Ascending aorta (tissue), 2 donors: ENCODE measurements at regions not wholly inside any gene's neighbourhood (a gene's known extent, or its start where the extent isn't known, plus 50 kb on each side); places are given as distances from the start of the nearest gene placed in this dataset.

Experiments used
- DNase-seq, 2 donors: peaks; one replicate each; pipeline ENCODE4 v3.0.0-alpha.2; 2019; ENCODE audit warnings: low spot score in 2 of 2
- H3K27ac ChIP-seq, 2 donors: fragments of 200-600 bp; sonication (generic); one replicate each; pipeline ENCODE4 v1.5.1; 2016 to 2017; ENCODE audit warnings: mild to moderate bottlenecking in 1 of 2
- H3K27me3 ChIP-seq: fragments of 200-600 bp; sonication (generic); one replicate; pipeline ENCODE4 v1.5.1; 2017
- H3K36me3 ChIP-seq, 2 donors: fragments of 200-600 bp; sonication (generic); one replicate each; pipeline ENCODE4 v1.5.1; 2016
- H3K4me1 ChIP-seq, 2 donors: fragments of 200-600 bp; sonication (generic); one replicate each; pipeline ENCODE4 v1.5.1; 2016 to 2017; ENCODE audit warnings: mild to moderate bottlenecking in 1 of 2
- H3K4me3 ChIP-seq, 2 donors: fragments of 200-600 bp; sonication (generic); one replicate each; pipeline ENCODE4 v1.5.1; 2016 to 2017; ENCODE audit warnings: mild to moderate bottlenecking in 1 of 2
- H3K9me3 ChIP-seq, 2 donors: fragments of 200-600 bp; sonication (generic); one replicate each; pipeline ENCODE4 v1.5.1; 2016
- intact Hi-C: fragments of 100-400 bp; cut with DNase I; formaldehyde crosslinking; loops from one replicate; pipeline ENCODE4 v1.15.1; 2023
- TF ChIP-seq, protein P1 (sequence below), 3 experiments: fragments of 200-600 bp in 2 of 3; fragments of 450-650 bp in 1 of 3; sonication (generic) in 2 of 3; IDR thresholded peaks; one replicate each; pipeline ENCODE4 v1.5.1; 2016 to 2019; ENCODE audit warnings: antibody characterized with exemption in 3 of 3, mild to moderate bottlenecking in 1 of 3, moderate library complexity in 1 of 3

DNA sequence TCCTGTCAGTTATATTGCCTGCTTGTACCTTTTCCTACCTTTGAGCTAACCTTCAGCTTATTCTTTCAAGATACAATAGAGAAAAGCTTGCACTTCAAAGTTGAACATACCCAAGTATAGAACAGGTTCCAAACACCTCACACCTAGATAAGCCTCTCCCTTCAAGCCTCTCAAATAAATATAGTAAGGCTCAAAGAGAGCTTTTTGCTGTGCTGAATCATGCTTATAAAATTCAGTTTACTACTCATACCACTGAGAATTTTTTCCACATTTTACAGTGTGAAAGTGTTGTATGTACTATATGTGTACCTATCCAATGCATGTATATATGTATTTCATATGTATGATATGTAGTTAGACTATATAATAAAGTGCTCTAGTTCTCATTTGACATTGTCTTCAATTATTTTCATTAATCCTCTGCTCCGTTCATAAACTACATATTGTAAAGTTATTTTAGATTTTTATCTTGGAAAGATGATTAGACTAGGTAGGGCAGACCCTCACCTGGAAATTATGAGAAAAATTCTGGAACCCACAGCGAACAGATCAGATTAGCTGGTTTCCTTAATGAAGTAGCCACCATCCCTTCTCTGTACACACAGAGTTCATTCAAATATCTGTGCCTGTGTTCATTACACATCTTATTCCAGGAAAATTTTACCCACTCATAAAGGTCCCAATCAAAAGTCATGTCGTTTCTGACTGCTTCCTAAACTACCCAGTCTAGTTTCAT, 149.2 kb upstream of the RGMB start:
- Histone ChIP-seq H3K27me3 (no peaks in the 10 kb centered on the region), H3K27ac (no peak overlapping the region), H3K36me3 (no peaks in the 10 kb centered on the region), H3K4me1 (no peaks in the 10 kb centered on the region), H3K9me3 (no peaks in the 10 kb centered on the region), H3K4me3 (no peak overlapping the region)
- TF ChIP-seq, protein P1, sequence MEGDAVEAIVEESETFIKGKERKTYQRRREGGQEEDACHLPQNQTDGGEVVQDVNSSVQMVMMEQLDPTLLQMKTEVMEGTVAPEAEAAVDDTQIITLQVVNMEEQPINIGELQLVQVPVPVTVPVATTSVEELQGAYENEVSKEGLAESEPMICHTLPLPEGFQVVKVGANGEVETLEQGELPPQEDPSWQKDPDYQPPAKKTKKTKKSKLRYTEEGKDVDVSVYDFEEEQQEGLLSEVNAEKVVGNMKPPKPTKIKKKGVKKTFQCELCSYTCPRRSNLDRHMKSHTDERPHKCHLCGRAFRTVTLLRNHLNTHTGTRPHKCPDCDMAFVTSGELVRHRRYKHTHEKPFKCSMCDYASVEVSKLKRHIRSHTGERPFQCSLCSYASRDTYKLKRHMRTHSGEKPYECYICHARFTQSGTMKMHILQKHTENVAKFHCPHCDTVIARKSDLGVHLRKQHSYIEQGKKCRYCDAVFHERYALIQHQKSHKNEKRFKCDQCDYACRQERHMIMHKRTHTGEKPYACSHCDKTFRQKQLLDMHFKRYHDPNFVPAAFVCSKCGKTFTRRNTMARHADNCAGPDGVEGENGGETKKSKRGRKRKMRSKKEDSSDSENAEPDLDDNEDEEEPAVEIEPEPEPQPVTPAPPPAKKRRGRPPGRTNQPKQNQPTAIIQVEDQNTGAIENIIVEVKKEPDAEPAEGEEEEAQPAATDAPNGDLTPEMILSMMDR (IDR thresholded peaks at IDR 0.05), result no peak
- no peak for DNase-seq
- intact Hi-C loops, result no loop called here

GRCh38 chr5:98627121-98627520, 146.3 kb upstream of the RGMB start:
- H3K9me3 ChIP-seq, result no peaks in the 10 kb centered on the region
- no peak overlapping the region for H3K4me3 ChIP-seq
- no peaks in the 10 kb centered on the region for H3K36me3 ChIP-seq
- TF ChIP-seq, protein P1 (IDR thresholded peaks at IDR 0.05), result no peak
- no peak for DNase-seq
- no peaks in the 10 kb centered on the region for H3K27me3 ChIP-seq
- no peaks in the 10 kb centered on the region for H3K4me1 ChIP-seq
- intact Hi-C loops, result no loop called here
- H3K27ac ChIP-seq, result no peak overlapping the region

DNA sequence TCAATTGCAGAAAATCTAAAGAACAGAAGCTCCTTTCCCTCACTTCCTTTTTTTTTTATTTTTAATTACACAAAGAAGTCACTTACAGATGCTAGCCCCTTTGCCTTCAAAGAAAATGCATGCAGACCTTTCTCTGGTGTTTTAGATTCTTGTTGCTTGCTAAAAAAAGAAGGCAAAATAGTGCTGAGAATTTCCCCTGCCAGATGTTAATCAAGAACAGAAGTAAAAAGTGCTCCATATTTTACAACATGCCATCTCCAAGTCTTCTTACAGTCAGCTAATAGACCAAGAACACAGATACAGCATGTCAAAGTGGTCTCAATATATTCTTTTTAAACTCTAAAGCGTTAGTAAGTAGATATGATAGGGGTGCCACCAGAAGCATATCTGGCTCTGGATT, 142.8 kb upstream of the RGMB start:
- TF ChIP-seq, protein P1 (IDR thresholded peaks at IDR 0.05), result no peak
- no peaks in the 10 kb centered on the region for H3K4me1 ChIP-seq
- no peak overlapping the region for H3K27ac ChIP-seq
- H3K27me3 ChIP-seq, result no peaks in the 10 kb centered on the region
- intact Hi-C loops, result no loop called here
- no peaks in the 10 kb centered on the region for H3K36me3 ChIP-seq
- no peak overlapping the region for H3K4me3 ChIP-seq
- DNase-seq, result no peak
- H3K9me3 ChIP-seq, result no peaks in the 10 kb centered on the region

DNA sequence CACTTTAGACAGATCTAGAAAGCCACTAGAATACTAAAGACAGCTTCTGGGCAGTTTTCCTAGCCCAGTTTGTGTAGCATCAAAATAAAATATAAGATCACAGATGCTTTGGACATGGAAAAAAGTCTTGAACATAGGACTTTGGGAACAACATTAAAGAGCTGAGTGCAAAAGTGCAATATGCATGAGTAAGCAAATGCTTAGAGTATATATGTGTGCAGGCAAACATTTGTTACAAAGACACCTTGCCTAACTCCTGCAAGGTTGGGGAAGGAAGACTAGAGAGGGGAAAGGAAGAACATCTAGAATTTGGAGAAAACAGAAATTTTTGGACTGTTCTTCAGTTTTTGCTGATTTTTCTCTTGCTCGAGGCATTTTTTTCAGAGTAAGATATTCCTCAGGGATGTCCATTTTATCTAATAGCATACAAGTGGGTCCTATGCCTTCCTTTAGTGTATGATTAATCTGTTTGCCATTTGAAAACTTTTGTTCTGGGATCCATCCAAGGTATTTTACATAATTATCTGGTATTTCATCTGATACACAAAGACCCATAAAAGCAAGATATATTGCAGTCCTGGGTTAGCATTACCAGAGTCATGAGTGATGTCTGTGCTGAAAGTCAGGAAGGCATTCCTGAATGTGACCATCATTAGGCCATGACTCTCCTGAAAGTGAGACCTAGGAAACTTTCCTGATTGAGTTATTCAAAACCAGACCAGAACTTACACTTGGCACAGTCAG, 142.0 kb upstream of the RGMB start:
- intact Hi-C loops, result no loop called here
- H3K4me1 ChIP-seq, result no peaks in the 10 kb centered on the region
- no peaks in the 10 kb centered on the region for H3K36me3 ChIP-seq
- H3K27ac ChIP-seq, result no peak overlapping the region
- no peak overlapping the region for H3K4me3 ChIP-seq
- no peaks in the 10 kb centered on the region for H3K9me3 ChIP-seq
- no peak for DNase-seq
- H3K27me3 ChIP-seq, result no peaks in the 10 kb centered on the region
- TF ChIP-seq, protein P1 (IDR thresholded peaks at IDR 0.05), result no peak

DNA sequence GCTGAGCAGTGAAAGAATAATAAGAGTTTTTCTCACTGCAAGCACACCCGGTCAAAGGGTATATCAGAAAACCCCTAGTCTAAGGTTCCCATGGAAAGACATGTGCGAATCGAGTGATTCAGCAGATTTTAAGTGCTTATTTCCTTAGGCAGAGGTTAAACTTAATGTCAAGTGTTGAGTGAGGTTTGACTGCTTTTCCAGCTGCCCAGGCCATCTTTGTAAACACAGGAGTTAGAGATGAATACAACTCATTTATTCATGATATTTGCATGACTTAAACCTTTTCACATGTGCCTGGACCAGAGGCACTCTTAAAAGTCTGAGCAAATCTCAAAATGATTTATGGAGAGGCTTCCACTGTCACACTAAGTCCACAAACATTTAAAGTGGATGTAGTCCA, 137.8 kb upstream of the RGMB start:
- intact Hi-C loops, result no loop called here
- TF ChIP-seq, protein P1 (IDR thresholded peaks at IDR 0.05), result no peak
- no peaks in the 10 kb centered on the region for H3K9me3 ChIP-seq
- no peak overlapping the region for H3K27ac ChIP-seq
- H3K4me3 ChIP-seq, result no peak overlapping the region
- no peaks in the 10 kb centered on the region for H3K36me3 ChIP-seq
- no peaks in the 10 kb centered on the region for H3K27me3 ChIP-seq
- no peaks in the 10 kb centered on the region for H3K4me1 ChIP-seq
- DNase-seq, result no peak
